Lower lobe of right lung (tissue), 2 donors: ENCODE measurements at regions not wholly inside any gene's neighbourhood (a gene's known extent, or its start where the extent isn't known, plus 50 kb on each side); places are given as distances from the start of the nearest gene placed in this dataset.
"Not testable (repeated sequence)": the region's sequence is repeated elsewhere in the genome, so short reads cannot be mapped to it uniquely, and the experiment has no call there.

Experiments
- ATAC-seq, 2 donors: fragments of 200-7000 bp; cut with Tn5 transposase; one replicate each; pipeline ENCODE4 v1.9.1; 2020 to 2022; ENCODE audit warnings: mild to moderate bottlenecking in 2 of 2, moderate library complexity in 2 of 2
- DNase-seq: peaks from one replicate; pipeline ENCODE4 v3.0.0-alpha.2; 2020
- H3K27ac ChIP-seq: fragments of 200-600 bp; one replicate; pipeline ENCODE4 v1.8.0; 2022
- H3K27me3 ChIP-seq: fragments of 200-600 bp; one replicate; pipeline ENCODE4 v1.8.0; 2022; ENCODE audit warnings: low read depth
- H3K36me3 ChIP-seq: fragments of 200-600 bp; one replicate; pipeline ENCODE4 v1.8.0; 2022; ENCODE audit warnings: mild to moderate bottlenecking
- H3K4me1 ChIP-seq: fragments of 200-600 bp; one replicate; pipeline ENCODE4 v1.8.0; 2022
- H3K4me3 ChIP-seq: fragments of 200-600 bp; one replicate; pipeline ENCODE4 v1.8.0; 2022; ENCODE audit warnings: mild to moderate bottlenecking
- H3K9me3 ChIP-seq: fragments of 200-600 bp; one replicate; pipeline ENCODE4 v1.8.0; 2022
- intact Hi-C: fragments of 100-400 bp; cut with DNase I; formaldehyde crosslinking; loops from one replicate; pipeline ENCODE4 v1.11.0; 2022
- TF ChIP-seq, protein P1 (sequence below): fragments of 200-600 bp; IDR thresholded peaks from one replicate; pipeline ENCODE4 v1.8.0; 2022; ENCODE audit warnings: antibody characterized with exemption, mild to moderate bottlenecking
- donor health status: DM: no; HTN: yes; CAD: no; lungs with severe emphysema.

DNA sequence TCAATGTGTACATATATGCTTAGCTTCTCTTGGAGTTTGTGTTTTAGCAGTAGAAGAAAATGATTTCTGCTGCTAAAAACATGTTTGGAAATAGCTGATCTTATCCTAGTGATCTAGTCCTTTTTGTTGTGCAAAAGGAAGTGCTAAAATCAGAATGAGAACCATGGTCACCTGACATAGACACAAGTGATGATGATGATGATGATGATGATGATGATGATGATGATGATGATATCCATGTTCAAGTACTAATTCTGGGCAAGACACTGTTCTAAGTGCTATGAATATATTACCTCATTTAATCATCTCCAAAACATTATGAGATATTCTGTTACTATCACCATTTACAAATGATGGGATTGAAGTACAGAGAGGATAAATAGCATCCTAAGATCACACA, 79.8 kb downstream of the ANKEF1 start:
- DNase-seq: no peak
- TF ChIP-seq, protein P1, sequence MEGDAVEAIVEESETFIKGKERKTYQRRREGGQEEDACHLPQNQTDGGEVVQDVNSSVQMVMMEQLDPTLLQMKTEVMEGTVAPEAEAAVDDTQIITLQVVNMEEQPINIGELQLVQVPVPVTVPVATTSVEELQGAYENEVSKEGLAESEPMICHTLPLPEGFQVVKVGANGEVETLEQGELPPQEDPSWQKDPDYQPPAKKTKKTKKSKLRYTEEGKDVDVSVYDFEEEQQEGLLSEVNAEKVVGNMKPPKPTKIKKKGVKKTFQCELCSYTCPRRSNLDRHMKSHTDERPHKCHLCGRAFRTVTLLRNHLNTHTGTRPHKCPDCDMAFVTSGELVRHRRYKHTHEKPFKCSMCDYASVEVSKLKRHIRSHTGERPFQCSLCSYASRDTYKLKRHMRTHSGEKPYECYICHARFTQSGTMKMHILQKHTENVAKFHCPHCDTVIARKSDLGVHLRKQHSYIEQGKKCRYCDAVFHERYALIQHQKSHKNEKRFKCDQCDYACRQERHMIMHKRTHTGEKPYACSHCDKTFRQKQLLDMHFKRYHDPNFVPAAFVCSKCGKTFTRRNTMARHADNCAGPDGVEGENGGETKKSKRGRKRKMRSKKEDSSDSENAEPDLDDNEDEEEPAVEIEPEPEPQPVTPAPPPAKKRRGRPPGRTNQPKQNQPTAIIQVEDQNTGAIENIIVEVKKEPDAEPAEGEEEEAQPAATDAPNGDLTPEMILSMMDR: no peak
- Histone ChIP-seq H3K27ac (no peak overlapping the region), H3K36me3 (no peaks in the 10 kb centered on the region), H3K27me3 (no peaks in the 10 kb centered on the region), H3K4me1 (no peaks in the 10 kb centered on the region), H3K9me3 (no peaks in the 10 kb centered on the region), H3K4me3 (no peak overlapping the region)
- no peak for ATAC-seq
- intact Hi-C loops: no loop called here

- Histone ChIP-seq H3K27ac (no peak overlapping the region), H3K9me3 (no peaks in the 10 kb centered on the region), H3K27me3 (no peaks in the 10 kb centered on the region), H3K36me3 (no peaks in the 10 kb centered on the region), H3K4me3 (no peak overlapping the region), H3K4me1 (no peaks in the 10 kb centered on the region)
- DNase-seq (no peak), ATAC-seq (no peak)
- TF ChIP-seq, protein P1: no peak
- intact Hi-C loops: no loop called here
Measured at GRCh38 chr20:10115021-10115420, 80.2 kb downstream of the ANKEF1 start.

DNA sequence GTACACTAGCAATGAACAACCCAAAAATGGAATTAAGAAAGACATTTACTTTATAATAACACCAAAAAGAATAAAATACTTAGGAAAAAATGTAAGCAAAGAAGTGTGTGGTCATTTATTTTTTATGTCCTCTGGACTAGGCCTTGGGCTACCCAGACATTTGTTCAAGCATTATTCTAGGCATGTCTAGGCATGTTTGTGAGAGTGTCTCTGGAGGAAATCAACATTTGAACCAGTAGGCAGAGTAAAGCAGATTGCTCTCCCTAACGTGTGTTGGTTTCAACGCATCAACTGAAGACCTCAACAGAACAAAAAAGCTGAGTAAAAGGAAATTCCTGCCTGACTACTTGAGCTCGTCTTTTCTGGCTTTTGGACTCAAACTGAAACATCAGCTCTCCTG, 84.5 kb downstream of the ANKEF1 start:
- H3K27me3 ChIP-seq: no peaks in the 10 kb centered on the region
- intact Hi-C loops: no loop called here
- H3K27ac ChIP-seq: no peak overlapping the region
- TF ChIP-seq, protein P1: no peak
- no peak for ATAC-seq
- no peaks in the 10 kb centered on the region for H3K36me3 ChIP-seq
- H3K4me1 ChIP-seq: no peaks in the 10 kb centered on the region
- H3K9me3 ChIP-seq: peaks cover 3% of the 10 kb centered on the region
- H3K4me3 ChIP-seq: no peak overlapping the region
- DNase-seq: no peak

GRCh38 chr20:10124883-10125282, 90.1 kb downstream of the ANKEF1 start:
- H3K9me3 ChIP-seq: peaks cover 10% of the 10 kb centered on the region
- ATAC-seq, DNase-seq, H3K27me3 ChIP-seq, H3K36me3 ChIP-seq, H3K4me1 ChIP-seq, H3K4me3 ChIP-seq, H3K27ac ChIP-seq, intact Hi-C loops: not testable (repeated sequence)

GRCh38 chr20:10125757-10126156, 91.0 kb downstream of the ANKEF1 start:
- H3K4me1 ChIP-seq: no peaks in the 10 kb centered on the region
- TF ChIP-seq, protein P1: no peak
- intact Hi-C loops: no loop called here
- peaks cover 10% of the 10 kb centered on the region for H3K9me3 ChIP-seq
- no peaks in the 10 kb centered on the region for H3K27me3 ChIP-seq
- no peak overlapping the region for H3K27ac ChIP-seq
- no peak overlapping the region for H3K4me3 ChIP-seq
- no peak for DNase-seq
- ATAC-seq: no peak
- no peaks in the 10 kb centered on the region for H3K36me3 ChIP-seq

- intact Hi-C loops: no loop called here
- Histone ChIP-seq H3K4me3 (no peak overlapping the region), H3K27me3 (no peaks in the 10 kb centered on the region), H3K9me3 (peaks cover 7% of the 10 kb centered on the region), H3K36me3 (no peaks in the 10 kb centered on the region), H3K4me1 (no peaks in the 10 kb centered on the region), H3K27ac (no peak overlapping the region)
- ATAC-seq (no peak), DNase-seq (no peak)
- TF ChIP-seq, protein P1: no peak
Measured at GRCh38 chr20:10129749-10130148, 88.9 kb upstream of the SNAP25 start.
